Muscle of leg (tissue), 3 donors: ENCODE measurements at regions not wholly inside any gene's neighbourhood (a gene's known extent, or its start where the extent isn't known, plus 50 kb on each side); places are given as distances from the start of the nearest gene placed in this dataset.

Experiments used
- DNase-seq: peaks from one replicate; pipeline ENCODE4 v3.0.0; 2013
- H3K27ac ChIP-seq: one replicate; pipeline ENCODE4 v1.5.1; 2013; ENCODE audit warnings: mild to moderate bottlenecking, low read length, control low read depth
- H3K27me3 ChIP-seq: one replicate; pipeline ENCODE4 v1.6.1; 2013; ENCODE audit warnings: low read length; ENCODE audit not compliant: control insufficient read depth, insufficient read depth
- H3K36me3 ChIP-seq: one replicate; pipeline ENCODE4 v1.6.1; 2013; ENCODE audit warnings: low read length; ENCODE audit not compliant: control insufficient read depth, insufficient read depth
- H3K4me1 ChIP-seq: one replicate; pipeline ENCODE4 v1.6.1; 2013; ENCODE audit warnings: low read length; ENCODE audit not compliant: control insufficient read depth, insufficient read depth
- H3K4me3 ChIP-seq: one replicate; pipeline ENCODE4 v1.5.1; 2013; ENCODE audit warnings: low read length, control low read depth
- H3K9me3 ChIP-seq: replicated peaks from 2 replicates; pipeline ENCODE4 v1.6.1; 2013; ENCODE audit warnings: low read depth, low read length; ENCODE audit not compliant: control insufficient read depth
- WGBS: methylation state at CpG from one replicate; pipeline ENCODE4 v1.1.5; 2013; ENCODE audit warnings: missing lambda C conversion rate; ENCODE audit not compliant: insufficient coverage; 5-methylcytosine and 5-hydroxymethylcytosine counted together

- no peaks in the 10 kb centered on the region for H3K9me3 ChIP-seq
- H3K4me3 ChIP-seq: no peak overlapping the region
- H3K36me3 ChIP-seq: no peaks in the 10 kb centered on the region
- peaks cover 9% of the 10 kb centered on the region for H3K27me3 ChIP-seq
- 60% methylated on average over 3 of the region's 6 CpGs for WGBS
- no peak for DNase-seq
- H3K4me1 ChIP-seq: peaks cover 4% of the 10 kb centered on the region
- H3K27ac ChIP-seq: no peak overlapping the region
These were observed 658.4 kb downstream of the MED13L start for GRCh38 chr12:115619061-115619460.

GRCh38 chr12:115618105-115618504 is 659.4 kb downstream of the MED13L start:
- WGBS: 100% methylated on average over 3 of the region's 7 CpGs
- Histone ChIP-seq H3K4me1 (no peaks in the 10 kb centered on the region), H3K4me3 (no peak overlapping the region), H3K36me3 (no peaks in the 10 kb centered on the region), H3K27me3 (peaks cover 4% of the 10 kb centered on the region), H3K9me3 (peaks cover 4% of the 10 kb centered on the region), H3K27ac (no peak overlapping the region)
- no peak for DNase-seq

GRCh38 chr12:115617391-115617790 is 660.1 kb downstream of the MED13L start:
- no peak overlapping the region for H3K27ac ChIP-seq
- no peak overlapping the region for H3K4me3 ChIP-seq
- H3K4me1 ChIP-seq: no peaks in the 10 kb centered on the region
- H3K9me3 ChIP-seq: peaks cover 4% of the 10 kb centered on the region
- H3K36me3 ChIP-seq: no peaks in the 10 kb centered on the region
- H3K27me3 ChIP-seq: peaks cover 4% of the 10 kb centered on the region
- DNase-seq: no peak
- 88% methylated on average over 6 of the region's 7 CpGs for WGBS

GRCh38 chr12:115611477-115611876 is 666.0 kb downstream of the MED13L start:
- 80% methylated on average over 4 of the region's 5 CpGs for WGBS
- H3K27ac ChIP-seq: no peak overlapping the region
- peaks cover 4% of the 10 kb centered on the region for H3K27me3 ChIP-seq
- no peak for DNase-seq
- no peak overlapping the region for H3K4me3 ChIP-seq
- no peaks in the 10 kb centered on the region for H3K4me1 ChIP-seq
- peaks cover 4% of the 10 kb centered on the region for H3K9me3 ChIP-seq
- no peaks in the 10 kb centered on the region for H3K36me3 ChIP-seq

GRCh38 chr12:115609347-115609746 is 668.1 kb downstream of the MED13L start:
- peaks cover 12% of the 10 kb centered on the region for H3K27me3 ChIP-seq
- no peaks in the 10 kb centered on the region for H3K36me3 ChIP-seq
- no peak overlapping the region for H3K27ac ChIP-seq
- no peak for DNase-seq
- H3K9me3 ChIP-seq: peaks cover 4% of the 10 kb centered on the region
- 43% methylated on average over 1 of the region's 1 CpG for WGBS
- no peak overlapping the region for H3K4me3 ChIP-seq
- H3K4me1 ChIP-seq: no peaks in the 10 kb centered on the region

GRCh38 chr12:115606040-115606439 is 671.5 kb downstream of the MED13L start:
- peaks cover 10% of the 10 kb centered on the region for H3K27me3 ChIP-seq
- 23% methylated on average over 13 of the region's 17 CpGs for WGBS

GRCh38 chr12:115598871-115599811 is 678.4 kb downstream of the MED13L start:
- Histone ChIP-seq H3K27ac (no peak overlapping the region), H3K27me3 (peaks cover 2% of the 10 kb centered on the region), H3K9me3 (no peaks in the 10 kb centered on the region), H3K4me3 (peak overlapping the region; percentile 14), H3K4me1 (peaks cover 9% of the 10 kb centered on the region), H3K36me3 (no peaks in the 10 kb centered on the region)
- peak; percentile 71 for DNase-seq
- 0% methylated on average over 20 of the region's 43 CpGs for WGBS

More at GRCh38 chr12:115606040-115606439, 671.5 kb downstream of the MED13L start:
- Histone ChIP-seq H3K36me3 (no peaks in the 10 kb centered on the region), H3K4me3 (no peak overlapping the region), H3K9me3 (no peaks in the 10 kb centered on the region), H3K27ac (no peak overlapping the region), H3K4me1 (no peaks in the 10 kb centered on the region)
- no peak for DNase-seq

GRCh38 chr12:115597157-115597712 is 680.3 kb downstream of the MED13L start:
- H3K36me3 ChIP-seq: no peaks in the 10 kb centered on the region
- H3K9me3 ChIP-seq: no peaks in the 10 kb centered on the region
- no peak overlapping the region for H3K4me3 ChIP-seq
- WGBS: no CpG with 5 or more reads among the region's 3 CpGs
- DNase-seq: no peak
- H3K27ac ChIP-seq: no peak overlapping the region
- peaks cover 9% of the 10 kb centered on the region for H3K4me1 ChIP-seq
- H3K27me3 ChIP-seq: peaks cover 2% of the 10 kb centered on the region

- WGBS: 44% methylated on average over 6 of the region's 9 CpGs
- no peak overlapping the region for H3K27ac ChIP-seq
- peaks cover 1% of the 10 kb centered on the region for H3K4me1 ChIP-seq
- no peaks in the 10 kb centered on the region for H3K9me3 ChIP-seq
- no peak overlapping the region for H3K4me3 ChIP-seq
- H3K36me3 ChIP-seq: no peaks in the 10 kb centered on the region
- no peak for DNase-seq
- no peaks in the 10 kb centered on the region for H3K27me3 ChIP-seq
These were observed 689.4 kb downstream of the MED13L start for GRCh38 chr12:115588131-115588530.

- Histone ChIP-seq H3K9me3 (no peaks in the 10 kb centered on the region), H3K4me3 (no peak overlapping the region), H3K27me3 (peaks cover 2% of the 10 kb centered on the region), H3K4me1 (peaks cover 2% of the 10 kb centered on the region), H3K27ac (no peak overlapping the region), H3K36me3 (no peaks in the 10 kb centered on the region)
- 88% methylated on average over 1 of the region's 2 CpGs for WGBS
- no peak for DNase-seq
These were observed 693.3 kb downstream of the MED13L start for GRCh38 chr12:115584156-115584555.
